Psoas muscle (tissue), 7 donors: ENCODE measurements at regions not wholly inside any gene's neighbourhood (a gene's known extent, or its start where the extent isn't known, plus 50 kb on each side); places are given as distances from the start of the nearest gene placed in this dataset.
"Not testable (repeated sequence)": the region's sequence is repeated elsewhere in the genome, so short reads cannot be mapped to it uniquely, and the experiment has no call there.

ENCODE experiments used
- ATAC-seq, 4 donors: fragments of 200-7000 bp; cut with Tn5 transposase; one replicate each; pipeline ENCODE4 v1.9.1; 2020; ENCODE audit warnings: moderate library complexity in 3 of 4, mild to moderate bottlenecking in 2 of 4
- DNase-seq, 2 donors: peaks; one replicate each; pipeline ENCODE4 v3.0.0-alpha.2; 2020
- H3K27ac ChIP-seq: fragments of 200-600 bp; one replicate; pipeline ENCODE4 v1.8.0; 2022
- H3K27me3 ChIP-seq, 3 donors: fragments of 200-600 bp in 1 of 3; one replicate each; pipeline versions ENCODE4 v1.6.1 to v1.8.0; 2013 to 2022; ENCODE audit warnings: low read length in 2 of 3, mild to moderate bottlenecking in 2 of 3, moderate library complexity in 1 of 3; ENCODE audit not compliant: insufficient read depth in 3 of 3
- H3K36me3 ChIP-seq, 2 donors: fragments of 200-600 bp in 1 of 2; one replicate each; pipeline versions ENCODE4 v1.6.1 to v1.8.0; 2013 to 2022; ENCODE audit warnings: low read depth in 1 of 2, mild to moderate bottlenecking in 1 of 2, moderate library complexity in 1 of 2; ENCODE audit not compliant: insufficient read depth in 1 of 2
- H3K4me1 ChIP-seq: fragments of 200-600 bp; one replicate; pipeline ENCODE4 v1.8.0; 2022
- H3K4me3 ChIP-seq: fragments of 200-600 bp; one replicate; pipeline ENCODE4 v1.8.0; 2022; ENCODE audit warnings: mild to moderate bottlenecking
- H3K9me3 ChIP-seq: fragments of 200-600 bp; one replicate; pipeline ENCODE4 v1.8.0; 2022
- WGBS, 3 donors: extraction: QIAGEN DNeasy Blood & Tissue Kit; methylation state at CpG; one replicate each; pipeline versions ENCODE4 v1.1.6 to v1.1.7; 2013; 5-methylcytosine and 5-hydroxymethylcytosine counted together
- intact Hi-C, 2 donors: fragments of 100-400 bp; cut with DNase I; formaldehyde crosslinking; loops; one replicate each; pipeline versions ENCODE4 v1.11.0 to v1.14.2; 2022
- TF ChIP-seq, protein P1 (sequence below): fragments of 200-600 bp; IDR thresholded peaks from one replicate; pipeline ENCODE4 v1.8.0; 2022; ENCODE audit warnings: antibody characterized with exemption
- donor health status: healthy with polysubstance abuse.
- donor health status: DM: no; HTN: no; CAD: no; lungs with moderate emphysema.
- donor health status: Bipolar disorder and iron deficiency.
- donor health status: healthy.
- donor health status: DM: yes; HTN: yes; CAD: no.
- donor health status: DM: no; HTN: no; CAD: no.
- donor health status: DM: yes; HTN: yes; CAD: no.

DNA sequence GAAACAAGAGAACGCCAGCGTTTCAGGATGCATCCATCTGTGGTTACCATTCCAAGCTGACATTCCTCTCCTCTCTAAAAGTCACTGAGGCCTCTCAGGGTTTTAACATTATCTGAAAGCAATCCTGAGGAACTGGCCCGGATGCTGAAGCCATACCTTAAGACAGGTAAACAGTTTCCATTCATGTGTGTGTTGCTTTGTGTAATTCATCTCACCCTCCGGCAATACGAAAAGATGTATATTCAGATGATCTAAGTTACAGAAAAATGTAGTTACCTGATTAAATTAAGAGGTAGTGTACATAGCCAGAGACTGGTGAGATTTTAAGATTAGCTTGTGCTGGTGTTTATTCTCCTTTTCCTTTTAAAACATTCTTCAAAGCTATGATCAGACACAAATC is 68.4 kb upstream of the BACH2 start:
- intact Hi-C loops, result no loop called here
- TF ChIP-seq, protein P1, sequence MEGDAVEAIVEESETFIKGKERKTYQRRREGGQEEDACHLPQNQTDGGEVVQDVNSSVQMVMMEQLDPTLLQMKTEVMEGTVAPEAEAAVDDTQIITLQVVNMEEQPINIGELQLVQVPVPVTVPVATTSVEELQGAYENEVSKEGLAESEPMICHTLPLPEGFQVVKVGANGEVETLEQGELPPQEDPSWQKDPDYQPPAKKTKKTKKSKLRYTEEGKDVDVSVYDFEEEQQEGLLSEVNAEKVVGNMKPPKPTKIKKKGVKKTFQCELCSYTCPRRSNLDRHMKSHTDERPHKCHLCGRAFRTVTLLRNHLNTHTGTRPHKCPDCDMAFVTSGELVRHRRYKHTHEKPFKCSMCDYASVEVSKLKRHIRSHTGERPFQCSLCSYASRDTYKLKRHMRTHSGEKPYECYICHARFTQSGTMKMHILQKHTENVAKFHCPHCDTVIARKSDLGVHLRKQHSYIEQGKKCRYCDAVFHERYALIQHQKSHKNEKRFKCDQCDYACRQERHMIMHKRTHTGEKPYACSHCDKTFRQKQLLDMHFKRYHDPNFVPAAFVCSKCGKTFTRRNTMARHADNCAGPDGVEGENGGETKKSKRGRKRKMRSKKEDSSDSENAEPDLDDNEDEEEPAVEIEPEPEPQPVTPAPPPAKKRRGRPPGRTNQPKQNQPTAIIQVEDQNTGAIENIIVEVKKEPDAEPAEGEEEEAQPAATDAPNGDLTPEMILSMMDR, result no peak
- H3K4me1 ChIP-seq, result peaks cover 16% of the 10 kb centered on the region
- no peaks in the 10 kb centered on the region for H3K27me3 ChIP-seq
- no peaks in the 10 kb centered on the region for H3K9me3 ChIP-seq
- ATAC-seq (no peak), DNase-seq (no peak)
- H3K27ac ChIP-seq, result no peak overlapping the region
- H3K36me3 ChIP-seq, result no peaks in the 10 kb centered on the region
- 74 to 76% (median 74%) methylated on average over 5 of the region's 5 CpGs for WGBS, 3 donors
- H3K4me3 ChIP-seq, result no peak overlapping the region

DNA sequence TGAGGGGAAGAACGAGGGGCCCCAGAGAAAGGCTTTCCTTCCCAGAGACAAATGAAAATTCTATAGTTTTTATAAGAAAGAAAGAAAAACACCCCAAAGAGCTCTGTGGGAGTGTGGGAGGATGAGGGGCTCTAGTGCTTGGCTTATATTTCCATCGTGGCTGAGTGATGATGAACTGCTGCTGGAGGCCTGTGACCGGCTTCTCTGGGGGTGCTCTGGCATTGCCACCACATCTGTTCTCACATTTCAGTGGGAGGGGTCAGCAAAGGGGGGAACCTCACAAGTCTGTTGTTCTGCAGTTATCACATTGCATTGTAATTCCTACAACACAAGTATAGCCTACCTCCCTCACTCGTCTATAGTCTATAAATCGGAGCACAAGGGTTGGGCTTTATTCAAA is 67.6 kb upstream of the BACH2 start:
- 57 to 68% (median 61%) methylated on average over 5 of the region's 5 CpGs for WGBS, 3 donors
- no peak overlapping the region for H3K4me3 ChIP-seq
- no peaks in the 10 kb centered on the region for H3K27me3 ChIP-seq
- TF ChIP-seq, protein P1, result no peak
- peaks cover 11% of the 10 kb centered on the region for H3K4me1 ChIP-seq
- H3K27ac ChIP-seq, result no peak overlapping the region
- DNase-seq (no peak), ATAC-seq (no peak)
- H3K36me3 ChIP-seq, result no peaks in the 10 kb centered on the region
- intact Hi-C loops, result loop anchor here in 1 of 2 donors (5.0 kb wide), 1 partner anchor 62 kb away; no protein-coding TSS in a partner anchor
- no peaks in the 10 kb centered on the region for H3K9me3 ChIP-seq

DNA sequence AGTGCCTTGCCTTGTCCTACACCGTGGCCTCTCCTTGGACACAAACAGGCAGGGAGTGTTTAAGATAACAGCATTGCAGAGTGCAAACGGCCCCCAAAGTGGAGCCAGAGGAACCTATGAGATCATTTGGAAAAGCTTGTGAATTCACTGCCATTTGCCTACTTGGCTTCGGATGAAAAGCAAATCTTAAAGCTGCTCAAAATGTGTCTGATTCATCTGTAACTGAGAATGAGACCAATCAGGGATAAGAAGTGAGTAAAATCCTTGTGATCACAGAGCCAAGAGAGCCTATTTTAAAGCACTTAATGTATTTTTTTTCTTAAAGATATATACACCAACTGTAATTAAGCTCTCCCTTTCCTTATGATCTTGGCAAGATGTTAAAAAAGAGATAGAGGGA is 65.7 kb upstream of the BACH2 start:
- intact Hi-C loops, result loop anchor here in 1 of 2 donors (5.0 kb wide), 1 partner anchor 60 kb away; no protein-coding TSS in a partner anchor
- TF ChIP-seq, protein P1, result no peak
- Histone ChIP-seq H3K9me3 (no peaks in the 10 kb centered on the region), H3K4me3 (no peak overlapping the region), H3K27ac (no peak overlapping the region), H3K4me1 (no peaks in the 10 kb centered on the region), H3K36me3 (no peaks in the 10 kb centered on the region), H3K27me3 (no peaks in the 10 kb centered on the region)
- WGBS, 3 donors, result 22 to 33% (median 26%) methylated on average over 3 of the region's 3 CpGs
- no peak for ATAC-seq
- DNase-seq, result no peak

DNA sequence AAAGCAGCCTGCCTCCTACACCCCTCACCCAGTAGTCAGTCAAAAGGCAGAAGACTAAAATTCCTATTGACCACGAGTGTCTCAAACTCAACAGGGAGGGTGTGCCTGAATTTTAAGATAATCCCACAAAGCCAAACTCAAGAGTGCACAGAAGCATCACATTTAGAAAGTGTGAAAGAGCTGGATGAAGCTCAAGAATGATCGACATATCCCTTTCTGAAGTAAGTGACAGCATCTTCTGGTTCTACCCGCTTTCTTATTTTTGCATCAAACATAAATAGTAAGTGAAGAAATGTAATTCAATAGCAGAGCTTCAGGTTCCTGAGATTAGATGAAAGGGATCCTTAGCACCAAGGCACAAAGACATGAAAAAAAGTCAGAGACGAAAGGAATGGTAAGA is 64.5 kb upstream of the BACH2 start:
- TF ChIP-seq, protein P1, result no peak
- intact Hi-C loops, result loop anchor here in 1 of 2 donors (5.0 kb wide), 1 partner anchor 59 kb away; no protein-coding TSS in a partner anchor
- no peaks in the 10 kb centered on the region for H3K4me1 ChIP-seq
- H3K36me3 ChIP-seq, result no peaks in the 10 kb centered on the region
- H3K9me3 ChIP-seq, result no peaks in the 10 kb centered on the region
- H3K4me3 ChIP-seq, result no peak overlapping the region
- no peak for ATAC-seq
- H3K27me3 ChIP-seq, result no peaks in the 10 kb centered on the region
- DNase-seq, result no peak
- WGBS, 3 donors, result 45 to 60% (median 51%) methylated on average over 4 of the region's 4 CpGs
- no peak overlapping the region for H3K27ac ChIP-seq

DNA sequence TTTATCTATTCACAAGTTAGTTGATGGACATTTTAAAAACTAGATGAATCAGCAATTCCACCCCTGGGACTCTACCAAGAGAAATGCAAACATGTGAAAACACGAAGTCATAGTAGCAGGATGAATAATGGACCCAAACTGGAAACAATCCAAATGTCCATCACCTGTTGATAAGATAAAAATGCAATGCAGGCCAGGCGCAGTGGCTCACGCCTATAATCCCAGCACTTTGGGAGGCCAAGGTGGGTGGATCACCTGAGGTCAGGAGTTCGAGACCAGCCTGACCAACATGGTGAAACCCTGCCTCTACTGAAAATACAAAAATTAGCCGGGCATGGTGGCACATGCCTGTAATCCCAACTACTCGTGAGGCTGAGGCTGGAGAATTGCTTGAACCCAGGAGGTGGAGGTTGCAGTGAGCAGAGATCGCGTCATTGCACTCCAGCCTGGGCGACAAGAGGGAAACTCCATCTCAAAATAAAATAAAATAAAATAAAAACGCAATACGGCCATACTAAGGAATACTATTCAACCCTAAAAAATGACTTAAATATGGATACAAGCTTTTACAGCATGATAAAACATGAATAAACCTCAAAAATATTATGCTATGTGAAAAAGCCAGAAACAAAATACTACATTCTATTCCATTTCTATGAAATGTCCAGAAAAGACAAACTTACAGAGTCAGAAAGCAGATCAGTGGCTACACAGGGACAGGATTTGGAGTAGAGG is 61.6 kb upstream of the BACH2 start:
- intact Hi-C loops, H3K9me3 ChIP-seq, H3K4me1 ChIP-seq, DNase-seq, H3K36me3 ChIP-seq, ATAC-seq, H3K27me3 ChIP-seq, H3K4me3 ChIP-seq, H3K27ac ChIP-seq: not testable (repeated sequence)
- WGBS, 3 donors, result 88 to 90% (median 89%) methylated on average over 10 to 11 of the region's 11 CpGs
